ENCODE measurements at regions not wholly inside any gene's neighbourhood (a gene's known extent, or its start where the extent isn't known, plus 50 kb on each side); places are given as distances from the start of the nearest gene placed in this dataset.

GRCh38 chr3:5750874-5751640 lies 563.5 kb downstream of the EDEM1 start:
- no peak overlapping the region for H3K4me3 ChIP-seq (ENCODE audit: low read depth, low read length)
- H3K27ac ChIP-seq = no peak overlapping the region
- no peak for TF ChIP-seq CTCF (IDR thresholded peaks at IDR 0.05; ENCODE audit: low read depth, low read length)
- DNase-seq = no peak
- no peaks in the 10 kb centered on the region for H3K9me3 ChIP-seq (ENCODE audit: severe bottlenecking)
- H3K36me3 ChIP-seq = no peaks in the 10 kb centered on the region
- peaks cover 22% of the 10 kb centered on the region for H3K27me3 ChIP-seq (ENCODE audit: insufficient read depth, low read depth, severe bottlenecking)

GRCh38 chr3:5754602-5755001 lies 567.1 kb downstream of the EDEM1 start:
- H3K4me3 ChIP-seq (ENCODE audit: low read depth, low read length) = no peak overlapping the region
- no peak overlapping the region for H3K27ac ChIP-seq
- no peaks in the 10 kb centered on the region for H3K9me3 ChIP-seq (ENCODE audit: severe bottlenecking)
- no peak for TF ChIP-seq CTCF (IDR thresholded peaks at IDR 0.05; ENCODE audit: low read depth, low read length)
- no peaks in the 10 kb centered on the region for H3K36me3 ChIP-seq
- peaks cover 46% of the 10 kb centered on the region for H3K27me3 ChIP-seq (ENCODE audit: insufficient read depth, low read depth, severe bottlenecking)
- no peak for DNase-seq

- DNase-seq = no peak
- Histone ChIP-seq H3K27me3 (ENCODE audit: insufficient read depth, low read depth, severe bottlenecking) (peaks cover 46% of the 10 kb centered on the region), H3K36me3 (no peaks in the 10 kb centered on the region), H3K27ac (no peak overlapping the region), H3K9me3 (ENCODE audit: severe bottlenecking) (no peaks in the 10 kb centered on the region), H3K4me3 (ENCODE audit: low read depth, low read length) (no peak overlapping the region)
- no peak for TF ChIP-seq CTCF (IDR thresholded peaks at IDR 0.05; ENCODE audit: low read depth, low read length)
These were observed 568.9 kb downstream of the EDEM1 start for GRCh38 chr3:5756443-5756842.

GRCh38 chr3:5757213-5757804 lies 569.8 kb downstream of the EDEM1 start:
- Histone ChIP-seq H3K4me3 (ENCODE audit: low read depth, low read length) (no peak overlapping the region), H3K9me3 (ENCODE audit: severe bottlenecking) (no peaks in the 10 kb centered on the region), H3K36me3 (no peaks in the 10 kb centered on the region), H3K27me3 (ENCODE audit: insufficient read depth, low read depth, severe bottlenecking) (peaks cover 40% of the 10 kb centered on the region), H3K27ac (no peak overlapping the region)
- DNase-seq = no peak
- no peak for TF ChIP-seq CTCF (IDR thresholded peaks at IDR 0.05; ENCODE audit: low read depth, low read length)

GRCh38 chr3:5758699-5759098 lies 571.2 kb downstream of the EDEM1 start:
- Histone ChIP-seq H3K36me3 (no peaks in the 10 kb centered on the region), H3K9me3 (ENCODE audit: severe bottlenecking) (no peaks in the 10 kb centered on the region), H3K4me3 (ENCODE audit: low read depth, low read length) (no peak overlapping the region), H3K27me3 (ENCODE audit: insufficient read depth, low read depth, severe bottlenecking) (peaks cover 36% of the 10 kb centered on the region), H3K27ac (no peak overlapping the region)
- TF ChIP-seq CTCF (IDR thresholded peaks at IDR 0.05; ENCODE audit: low read depth, low read length) = no peak
- DNase-seq = no peak

Measured in WERI-Rb-1 (cell line).